NCI-H524 (cell line): ENCODE measurements at regions not wholly inside any gene's neighbourhood (a gene's known extent, or its start where the extent isn't known, plus 50 kb on each side); places are given as distances from the start of the nearest gene placed in this dataset.

Source experiments
- DNase-seq, 2 experiments: peaks; one replicate each; lab custom pipeline; 2025; lab: John Stamatoyannopoulos, UW

DNA sequence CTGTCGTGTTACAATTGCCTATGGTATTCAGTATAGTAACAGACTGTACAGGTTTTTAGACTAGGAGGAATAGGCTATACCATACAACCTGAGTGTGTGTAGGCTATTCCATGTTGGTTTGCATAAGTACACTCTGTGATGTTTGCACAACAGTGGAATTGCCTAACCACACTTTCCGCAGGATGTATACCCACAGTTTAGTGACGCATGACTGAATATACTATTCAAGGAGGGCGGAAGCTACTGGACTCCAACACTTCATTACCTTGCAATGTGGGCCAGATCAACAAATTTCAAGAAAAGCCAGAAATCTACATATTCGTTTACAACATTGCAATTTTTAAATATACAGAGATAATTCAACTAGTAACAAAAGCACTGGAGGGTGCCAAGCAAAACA lies 317.2 kb downstream of the PDGFC start:
- DNase-seq = no peak

DNA sequence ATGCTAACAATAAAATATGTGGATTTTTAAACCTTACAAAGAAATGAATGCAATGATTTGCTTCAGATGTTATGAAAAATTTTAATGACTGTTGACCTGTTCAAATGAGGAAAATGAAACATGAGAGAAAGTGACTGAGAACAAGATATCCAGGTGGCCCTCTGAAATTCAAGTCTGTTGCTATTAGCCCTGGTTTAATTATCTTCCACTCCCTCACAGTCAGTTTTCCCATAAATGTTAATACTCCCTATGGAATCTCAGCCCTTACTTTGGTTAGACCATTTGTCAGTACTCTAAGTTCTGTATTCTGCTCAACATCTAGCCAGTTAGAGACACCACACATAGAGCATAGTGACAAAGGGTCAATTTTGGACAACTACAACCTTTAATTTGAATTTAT lies 327.8 kb downstream of the PDGFC start:
- DNase-seq = no peak

DNA sequence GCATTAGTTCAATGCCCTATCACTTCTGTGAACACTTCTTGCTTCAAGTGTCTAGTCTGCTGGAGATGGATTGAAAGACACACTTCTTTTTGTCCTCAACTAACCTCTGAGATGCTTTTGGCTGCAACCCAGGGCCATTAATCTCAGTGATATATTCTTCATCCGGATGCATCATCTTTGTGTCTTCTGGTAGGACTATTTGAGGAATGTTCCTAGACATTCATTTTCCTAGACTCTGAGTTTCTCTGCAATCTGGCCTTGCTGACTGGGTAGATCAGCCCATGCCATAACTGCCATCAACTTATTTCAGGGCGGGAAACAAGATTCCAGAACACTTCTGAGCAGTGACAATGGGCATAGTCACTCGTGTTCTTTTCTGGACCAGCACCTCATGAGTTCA lies 329.4 kb downstream of the PDGFC start:
- no peak for DNase-seq

DNA sequence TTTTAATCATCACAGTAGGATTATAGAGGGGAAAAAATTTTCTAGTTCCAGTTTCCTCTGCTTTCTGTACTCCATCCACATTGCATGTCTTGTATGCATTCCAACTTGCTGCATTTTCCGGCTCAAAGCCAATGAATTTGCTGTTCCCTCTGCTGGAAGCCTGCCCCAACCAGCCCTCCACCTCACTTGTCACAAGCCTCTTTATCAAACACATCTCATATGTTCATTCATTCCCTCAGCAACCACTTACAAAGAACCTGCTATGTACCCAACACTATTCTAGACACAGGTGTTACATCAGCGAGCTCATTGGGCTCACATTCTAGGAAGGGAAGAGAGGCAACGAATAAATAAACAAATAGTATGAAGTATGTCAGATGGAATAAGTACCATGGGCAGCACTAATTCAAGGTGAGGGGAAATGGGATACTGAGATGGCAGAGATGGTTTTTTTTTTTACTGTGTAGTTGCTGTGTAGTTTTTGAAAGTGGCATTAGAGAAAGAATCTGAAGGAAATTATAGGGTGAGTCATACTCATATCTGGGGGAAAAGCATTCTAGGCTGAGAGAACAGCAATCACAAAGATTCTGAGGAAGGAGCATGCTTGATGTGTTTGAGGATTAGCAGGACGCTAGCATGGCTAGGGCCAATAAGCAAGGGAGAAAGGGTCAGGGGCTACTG lies 332.5 kb downstream of the PDGFC start:
- no peak for DNase-seq

DNA sequence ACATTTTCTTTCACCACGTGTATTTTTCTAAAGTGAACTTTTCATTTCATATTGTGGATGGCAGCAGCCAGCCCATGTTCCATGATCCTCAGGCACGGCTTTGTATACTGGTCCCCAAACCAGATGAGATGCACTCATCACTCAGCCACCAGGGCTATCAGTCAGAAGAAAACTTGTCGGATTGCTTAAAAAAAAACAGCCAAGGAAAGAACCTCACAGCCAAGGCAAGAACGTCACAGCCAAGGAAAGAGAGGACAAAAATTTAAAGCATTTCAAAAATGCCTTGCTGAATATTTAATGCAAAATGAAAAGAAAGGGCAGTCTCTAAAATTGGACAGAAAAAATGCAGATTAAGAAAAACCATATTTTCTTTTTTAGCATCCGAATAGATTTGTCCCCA lies 333.3 kb downstream of the PDGFC start:
- no peak for DNase-seq

DNA sequence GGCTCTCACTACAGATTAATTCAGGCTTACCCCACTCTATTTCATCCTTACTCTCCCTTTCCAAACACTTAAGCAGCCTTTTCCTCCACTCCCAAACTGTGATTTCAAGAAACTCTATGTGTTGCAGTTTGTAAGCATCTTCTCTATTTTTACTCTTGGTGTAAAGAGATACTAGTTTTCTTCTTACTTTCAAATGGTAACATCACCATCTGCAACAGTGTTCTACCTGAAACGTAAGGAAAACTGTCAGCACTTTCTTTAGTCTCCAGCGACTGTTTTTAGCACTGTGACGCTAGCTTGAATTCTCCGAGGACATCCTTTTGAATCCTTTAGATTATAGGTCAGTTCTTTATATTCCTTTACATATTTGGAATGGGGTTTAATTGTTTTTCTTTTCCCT lies 335.2 kb downstream of the PDGFC start:
- no peak for DNase-seq

DNA sequence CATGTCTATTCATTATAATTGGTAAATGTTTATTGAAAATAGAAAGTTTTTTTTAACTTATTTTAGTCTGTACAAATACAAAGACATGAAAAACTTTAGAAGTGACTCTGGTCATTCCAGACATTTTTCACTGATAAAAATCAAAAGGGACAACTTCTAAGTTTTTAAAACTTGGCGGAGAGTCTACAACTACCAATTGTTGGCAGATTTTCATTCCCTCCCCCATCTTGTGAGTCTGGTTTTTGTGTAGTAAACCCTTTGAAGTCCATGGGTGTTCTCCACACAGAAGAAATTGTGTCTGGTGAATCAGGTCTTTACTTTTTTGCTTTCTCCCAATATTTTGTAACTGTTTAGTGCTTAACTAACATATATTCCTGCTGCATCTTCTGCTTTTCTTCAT lies 336.5 kb downstream of the PDGFC start:
- no peak for DNase-seq

DNA sequence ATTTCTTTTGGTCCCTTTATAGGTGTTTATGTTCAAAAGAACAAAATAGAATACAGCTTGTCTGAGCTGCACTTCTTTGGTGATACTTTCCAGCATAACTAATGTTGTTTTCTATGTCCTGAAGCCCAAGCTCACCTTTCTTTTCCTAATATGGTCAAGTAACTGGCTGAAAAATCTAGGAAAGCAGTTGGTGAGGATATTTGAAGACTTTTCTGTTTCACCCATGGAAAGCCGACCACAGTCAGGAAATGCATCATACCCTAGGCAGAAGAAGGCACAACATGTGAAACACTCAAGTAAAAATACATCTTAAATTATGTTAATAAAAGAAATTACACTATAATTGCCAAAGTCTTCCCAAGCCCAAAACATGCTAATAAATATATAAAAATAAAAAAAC lies 337.0 kb downstream of the PDGFC start:
- DNase-seq = no peak

DNA sequence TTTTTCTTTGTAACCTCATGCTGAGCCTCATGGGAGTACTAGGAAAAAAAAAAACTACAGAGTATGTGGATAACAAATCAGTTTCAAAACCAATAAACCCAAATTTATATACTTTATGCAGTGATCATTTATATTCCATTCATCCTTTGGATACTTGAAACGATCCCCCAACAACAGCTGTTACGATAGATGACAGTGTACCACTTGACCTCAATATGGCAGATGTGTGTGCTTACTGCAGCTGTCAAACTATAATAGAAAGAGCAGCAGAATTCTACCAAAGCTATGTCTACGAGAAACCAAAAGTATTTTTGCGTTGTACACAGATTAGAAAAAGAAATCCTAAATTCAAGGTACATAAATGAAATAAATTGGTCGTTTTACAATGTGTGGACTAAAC lies 337.8 kb downstream of the PDGFC start:
- peak; percentile 51 to 72 for DNase-seq

DNA sequence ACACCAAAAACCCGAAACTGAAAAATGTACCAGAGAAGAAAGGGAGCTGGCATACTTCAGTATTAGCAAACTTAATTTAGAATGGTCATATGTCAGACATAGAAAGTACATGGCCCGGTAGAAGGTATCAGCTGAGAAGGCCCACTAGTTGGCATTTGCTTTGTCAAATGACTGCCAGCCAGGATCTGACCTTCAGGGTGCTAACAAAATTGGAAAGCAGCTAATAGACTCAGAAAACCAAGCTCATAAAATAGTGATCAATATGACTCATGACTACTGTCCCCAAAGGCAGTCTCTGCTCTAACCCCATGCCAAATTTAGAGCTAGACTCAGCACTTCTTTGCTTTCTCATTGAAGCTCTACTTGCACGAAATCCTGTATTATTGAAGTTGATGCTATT lies 342.7 kb downstream of the PDGFC start:
- no peak for DNase-seq

DNA sequence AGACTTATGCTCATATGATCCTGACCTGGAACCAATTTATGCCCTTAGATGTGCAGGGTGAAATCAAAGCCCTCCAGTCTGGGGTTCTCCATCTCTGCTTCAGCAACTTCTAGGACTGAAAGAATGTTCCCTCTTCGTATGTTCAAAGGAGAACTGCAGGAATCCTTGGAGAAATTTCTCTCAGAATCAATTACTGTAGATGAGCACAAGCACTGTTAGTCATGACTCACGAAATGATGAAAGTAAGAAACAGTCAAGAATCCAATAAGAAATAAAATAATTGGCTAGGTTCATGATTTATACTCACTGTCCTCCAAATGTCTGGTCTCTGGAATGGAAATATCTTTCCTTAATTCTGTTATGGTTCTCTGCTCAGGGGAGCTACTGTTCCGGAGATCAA lies 348.2 kb downstream of the PDGFC start:
- DNase-seq = no peak

DNA sequence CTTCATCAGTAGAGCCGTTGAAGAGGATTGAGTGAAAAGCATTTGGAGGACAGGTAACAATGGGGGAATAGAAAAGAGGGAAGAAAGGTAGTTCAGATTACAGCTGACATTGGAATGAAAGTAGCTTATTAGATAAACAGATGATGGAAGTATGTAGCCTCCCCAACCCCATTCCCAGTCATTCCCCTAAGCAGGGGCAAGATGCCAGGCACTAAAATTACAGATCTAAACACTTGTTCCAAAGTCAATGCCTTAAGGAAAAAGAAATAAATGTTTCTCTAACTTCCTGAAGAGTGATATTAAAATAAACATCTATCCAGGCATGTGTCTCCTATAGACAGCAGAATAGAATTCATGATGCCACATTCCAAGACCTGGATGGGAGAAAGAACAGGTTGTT lies 350.8 kb downstream of the PDGFC start:
- no peak for DNase-seq

DNA sequence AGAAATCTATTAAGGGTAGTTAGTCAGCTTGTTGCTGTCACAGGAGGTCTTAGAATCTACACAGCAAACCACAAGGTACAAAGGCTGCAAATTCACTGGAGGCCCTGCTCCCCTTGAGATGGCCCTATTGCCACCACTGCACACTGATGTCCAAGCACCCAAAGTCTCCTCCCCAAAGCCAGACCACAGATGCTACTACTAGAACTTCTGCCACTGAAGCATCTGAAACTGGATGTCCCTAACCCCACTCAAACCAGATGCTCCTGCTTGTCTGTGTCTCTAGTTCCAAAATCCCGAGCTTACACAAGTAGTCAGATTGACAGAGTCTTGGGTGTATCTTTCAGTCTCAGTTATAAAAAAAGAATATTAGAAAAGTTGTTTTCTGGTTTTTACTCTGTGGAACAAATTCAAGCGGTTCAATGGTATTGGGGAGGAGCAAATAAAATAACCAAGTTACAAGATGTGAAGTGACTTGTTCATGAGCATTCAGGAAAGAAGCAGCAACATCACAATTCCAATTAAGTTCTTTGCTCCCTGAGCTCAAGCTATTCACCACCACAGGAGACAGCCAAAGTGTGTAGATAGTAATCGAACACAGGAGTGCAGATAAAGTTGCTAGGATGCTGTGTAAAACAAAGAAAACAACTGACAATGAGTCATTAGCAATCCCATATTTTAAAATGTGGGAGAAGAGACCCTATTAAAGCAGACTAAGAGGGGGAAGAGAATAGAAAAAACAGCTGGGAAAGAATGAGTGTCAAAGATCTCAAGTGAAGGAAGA lies 352.3 kb downstream of the PDGFC start:
- DNase-seq = no peak

DNA sequence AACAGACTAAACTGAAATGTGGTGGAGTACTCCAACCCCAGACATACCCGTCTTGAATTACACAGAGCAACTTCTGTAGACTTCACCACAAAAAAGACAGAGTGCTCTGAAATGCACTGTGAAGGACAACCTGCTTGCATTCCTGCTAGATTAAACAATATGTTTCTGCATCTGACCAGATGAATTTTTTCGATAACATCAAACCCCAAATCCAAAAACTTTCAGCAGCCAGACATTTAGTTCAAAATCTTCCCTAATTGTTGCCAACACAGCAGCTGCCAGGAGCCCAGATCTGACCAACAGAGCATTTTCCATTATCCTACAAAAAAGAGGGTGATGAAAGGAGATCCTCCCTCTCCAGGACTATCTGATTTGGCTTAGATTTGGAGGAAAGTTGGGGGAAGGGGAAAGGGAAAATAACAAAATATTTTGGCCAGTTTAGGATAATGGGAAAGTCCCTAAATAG lies 356.5 kb downstream of the PDGFC start:
- DNase-seq = peak in 1 of 2 experiments; percentile 1

DNA sequence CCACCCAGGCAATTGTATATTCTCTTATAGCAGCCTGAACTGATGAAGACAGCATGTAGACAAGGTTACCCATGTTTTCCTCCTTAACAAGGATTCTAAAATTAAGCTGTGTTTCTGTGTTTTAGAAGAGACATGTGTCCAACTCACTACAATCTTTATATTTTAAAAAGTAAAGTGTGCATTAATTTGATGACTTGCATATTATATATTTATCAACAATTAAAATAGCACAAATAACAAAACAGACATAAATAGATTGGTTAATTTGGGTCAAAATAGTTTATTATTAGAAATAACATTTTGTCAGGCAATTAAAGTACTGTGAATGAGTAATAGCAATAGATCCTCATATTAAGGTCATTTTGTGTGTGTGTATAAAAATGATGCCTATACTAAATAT lies 357.1 kb downstream of the PDGFC start:
- no peak for DNase-seq

DNA sequence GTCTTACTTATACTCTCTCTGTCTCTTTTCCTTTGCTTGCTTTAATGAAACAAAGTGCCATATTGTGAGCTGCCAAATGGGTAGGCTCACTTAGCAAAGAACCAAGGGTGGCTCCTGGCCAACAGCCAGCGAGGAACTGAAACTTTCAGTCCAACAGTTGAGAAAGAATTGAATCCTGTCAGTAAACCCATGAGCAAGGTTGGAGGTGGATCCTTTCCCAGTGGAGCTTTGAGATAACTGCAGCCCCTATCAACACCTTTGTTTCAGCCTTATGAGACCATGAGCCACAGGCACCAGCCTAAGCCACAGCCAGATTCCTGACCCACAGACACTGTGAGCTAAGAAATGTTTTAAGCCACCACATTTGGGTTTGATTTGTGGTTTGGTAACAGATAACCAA lies 362.2 kb downstream of the PDGFC start:
- no peak for DNase-seq

DNA sequence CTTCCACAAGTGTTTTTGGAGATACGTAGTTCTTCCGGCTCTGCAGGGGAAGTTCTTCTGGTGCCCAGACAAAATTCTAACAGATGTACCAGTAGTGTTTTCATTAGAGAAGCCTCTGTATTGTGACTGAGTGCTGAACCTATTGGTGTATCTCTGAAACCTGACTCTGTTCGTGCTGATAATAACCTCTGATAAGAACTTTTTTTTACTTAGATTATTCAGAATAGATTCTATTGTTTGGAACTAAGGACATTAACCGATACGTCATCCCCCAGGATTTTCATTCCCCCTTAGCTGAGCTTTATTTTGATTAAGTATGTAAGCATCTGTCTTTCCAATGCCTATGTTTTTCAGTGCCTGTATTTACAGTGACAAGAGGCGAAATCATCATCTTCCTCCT lies 362.9 kb downstream of the PDGFC start:
- no peak for DNase-seq

DNA sequence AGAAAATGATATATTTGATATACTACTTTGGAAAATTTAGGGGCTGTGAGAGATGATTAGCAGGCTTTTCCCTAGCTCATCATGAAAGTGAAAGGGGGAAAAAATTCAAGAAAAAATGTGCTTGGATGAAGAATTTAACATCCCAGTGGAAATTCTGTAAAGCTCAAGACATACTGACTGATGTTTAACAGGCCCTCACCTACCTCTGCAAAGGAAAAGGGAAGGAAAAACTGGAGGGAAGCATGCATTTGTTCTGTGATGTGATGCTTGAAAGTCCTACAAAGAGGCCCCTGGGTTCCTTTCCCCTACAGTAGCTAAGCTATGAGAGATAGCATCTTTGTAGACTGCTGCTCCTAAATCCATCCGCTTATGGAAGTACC lies 364.1 kb downstream of the PDGFC start:
- DNase-seq = no peak

DNA sequence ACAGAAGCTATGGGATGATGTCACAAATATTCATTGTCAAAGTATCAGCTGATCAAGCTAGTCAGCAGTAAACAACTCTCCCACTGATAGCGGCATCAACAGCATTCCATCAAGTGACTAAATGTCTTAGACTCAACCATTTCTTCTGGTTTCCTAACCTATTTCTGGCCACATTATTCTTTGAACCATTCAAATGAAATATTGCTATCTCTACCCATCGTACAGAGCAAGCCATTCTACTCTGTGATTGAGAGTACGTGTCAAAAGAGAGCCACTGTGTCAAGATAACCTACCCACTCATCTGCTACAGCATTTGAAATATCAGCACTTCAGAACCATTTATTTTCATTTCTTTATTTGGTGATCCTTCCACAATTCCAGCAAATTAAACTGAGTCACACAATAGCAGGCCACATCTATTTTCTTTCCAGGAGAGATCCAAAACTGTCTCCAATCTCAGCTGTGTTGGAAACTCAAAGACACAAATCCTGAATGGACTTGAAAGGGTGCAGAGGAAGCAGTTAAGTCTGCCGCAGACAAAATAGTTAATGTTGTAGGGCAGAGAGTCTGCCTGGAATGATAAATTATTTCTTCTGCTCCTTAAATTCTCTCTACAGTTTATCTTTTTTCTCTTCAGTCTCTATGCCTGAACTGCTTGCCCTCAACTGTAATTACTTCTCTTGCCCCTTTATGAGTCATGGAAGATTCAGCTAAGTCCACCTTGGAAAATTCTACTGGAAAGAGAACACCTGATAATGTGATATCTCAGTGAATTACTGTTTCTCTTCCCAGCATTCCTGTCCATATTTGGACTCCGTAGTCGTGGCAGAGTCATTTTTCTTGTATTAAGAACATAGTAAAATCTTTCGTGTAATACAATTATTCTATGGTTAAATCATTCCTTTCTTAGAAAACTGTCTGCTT lies 364.8 kb downstream of the PDGFC start:
- no peak for DNase-seq

DNA sequence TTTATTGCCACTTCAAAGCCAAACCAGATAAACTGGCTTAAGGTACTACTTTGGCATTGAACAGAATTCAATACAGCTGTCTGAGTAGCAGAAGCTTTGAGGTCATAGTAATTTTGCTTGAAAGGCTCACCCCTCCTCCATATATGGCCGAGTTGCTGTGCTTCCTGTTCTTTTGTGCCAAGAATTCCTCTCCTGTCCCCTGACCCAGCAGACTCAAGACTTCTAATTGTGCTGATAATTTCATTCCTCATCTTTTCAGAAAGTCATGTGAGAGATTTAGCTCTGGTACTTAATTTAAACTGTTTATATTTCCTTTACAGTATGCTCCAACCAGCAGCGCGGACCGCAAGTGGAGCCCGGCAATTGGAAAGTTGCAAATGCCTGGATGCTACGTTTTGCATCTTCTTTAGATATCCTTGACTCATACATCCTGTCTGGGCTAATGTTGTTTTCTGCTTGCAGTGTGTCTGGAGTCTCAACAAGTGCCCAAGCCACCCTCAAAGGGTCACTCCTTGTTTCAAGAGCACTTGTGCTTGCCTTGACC lies 373.4 kb downstream of the PDGFC start:
- no peak for DNase-seq

DNA sequence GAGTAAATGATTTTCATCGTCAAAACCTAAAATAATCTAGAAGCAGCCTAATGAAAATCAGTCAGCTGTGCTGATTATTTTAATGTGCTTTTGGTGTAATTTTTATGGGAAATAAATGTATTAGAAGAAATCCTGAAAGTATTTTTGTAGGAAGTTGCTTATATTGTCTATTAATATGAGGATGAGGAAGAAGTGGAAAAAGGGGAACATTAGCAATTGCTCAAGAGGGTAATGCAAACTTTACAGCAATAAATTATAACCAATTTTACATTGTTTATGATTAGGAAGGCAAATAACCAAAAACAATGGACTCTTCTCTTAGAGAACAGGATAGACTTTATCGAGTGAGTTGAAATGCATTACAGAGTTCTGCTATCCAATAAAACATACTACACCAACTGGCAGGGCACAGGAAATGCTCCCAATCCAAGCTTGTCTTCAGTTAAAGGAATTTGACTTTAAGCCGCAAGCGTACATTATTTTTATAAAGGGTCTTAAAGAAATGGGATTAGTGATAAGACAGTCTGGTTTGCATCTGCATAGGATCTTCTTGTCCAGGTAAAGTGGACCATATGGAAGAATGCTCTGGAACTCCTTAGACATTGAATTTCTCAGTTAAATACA lies 374.8 kb downstream of the PDGFC start:
- DNase-seq = peak; percentile 16 to 75

DNA sequence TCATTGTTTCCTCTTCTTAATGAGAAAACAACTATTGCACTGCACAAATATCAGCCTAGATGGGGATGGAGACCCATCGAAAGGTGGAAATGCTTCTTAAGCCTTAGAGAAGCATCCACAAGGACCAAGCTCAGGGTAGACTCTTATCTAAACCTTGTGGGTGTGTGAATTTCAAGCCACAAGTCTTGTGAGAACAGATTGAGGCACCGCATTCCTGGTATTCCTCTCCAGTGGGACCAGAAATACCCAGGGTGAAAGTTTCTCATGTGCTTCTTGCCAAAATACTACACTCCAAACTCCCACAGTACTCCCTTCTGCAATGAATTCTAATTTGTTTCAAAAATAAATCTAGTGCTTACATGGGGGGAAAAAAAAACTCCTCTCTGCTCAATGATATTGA lies 375.6 kb downstream of the PDGFC start:
- no peak for DNase-seq
